ENCODE measurements at regions not wholly inside any gene's neighbourhood (a gene's known extent, or its start where the extent isn't known, plus 50 kb on each side); places are given as distances from the start of the nearest gene placed in this dataset.

GRCh38 chr9:115237385-115237998 lies 119.5 kb upstream of the TNC start:
- DNase-seq (ENCODE audit: low spot score): no peak
- TF ChIP-seq CTCF (IDR thresholded peaks at IDR 0.05; ENCODE audit: extremely low read depth, insufficient read depth, missing control alignments): no peak
- in situ Hi-C loops (cut with MboI; ENCODE audit: low pct_unique_long_range_greater_than_20kb, low sequenced_read_pairs, unreplicated experiment): no loop called here

- no peak for DNase-seq (ENCODE audit: low spot score)
- in situ Hi-C loops (cut with MboI; ENCODE audit: low pct_unique_long_range_greater_than_20kb, low sequenced_read_pairs, unreplicated experiment): no loop called here
- no peak for TF ChIP-seq CTCF (IDR thresholded peaks at IDR 0.05; ENCODE audit: extremely low read depth, insufficient read depth, missing control alignments)
These were observed 122.7 kb upstream of the TNC start for GRCh38 chr9:115240676-115241075.

GRCh38 chr9:115241641-115242040 lies 123.7 kb upstream of the TNC start:
- no peak for TF ChIP-seq CTCF (IDR thresholded peaks at IDR 0.05; ENCODE audit: extremely low read depth, insufficient read depth, missing control alignments)
- in situ Hi-C loops (cut with MboI; ENCODE audit: low pct_unique_long_range_greater_than_20kb, low sequenced_read_pairs, unreplicated experiment): no loop called here
- DNase-seq (ENCODE audit: low spot score): no peak

GRCh38 chr9:115249488-115249887 lies 131.5 kb upstream of the TNC start:
- DNase-seq (ENCODE audit: low spot score): no peak
- in situ Hi-C loops (cut with MboI; ENCODE audit: low pct_unique_long_range_greater_than_20kb, low sequenced_read_pairs, unreplicated experiment): no loop called here
- no peak for TF ChIP-seq CTCF (IDR thresholded peaks at IDR 0.05; ENCODE audit: extremely low read depth, insufficient read depth, missing control alignments)

GRCh38 chr9:115250621-115251032 lies 132.7 kb upstream of the TNC start:
- TF ChIP-seq CTCF (IDR thresholded peaks at IDR 0.05; ENCODE audit: extremely low read depth, insufficient read depth, missing control alignments): no peak
- in situ Hi-C loops (cut with MboI; ENCODE audit: low pct_unique_long_range_greater_than_20kb, low sequenced_read_pairs, unreplicated experiment): no loop called here
- no peak for DNase-seq (ENCODE audit: low spot score)

- TF ChIP-seq CTCF (IDR thresholded peaks at IDR 0.05; ENCODE audit: extremely low read depth, insufficient read depth, missing control alignments): no peak
- in situ Hi-C loops (cut with MboI; ENCODE audit: low pct_unique_long_range_greater_than_20kb, low sequenced_read_pairs, unreplicated experiment): no loop called here
- no peak for DNase-seq (ENCODE audit: low spot score)
These were observed 136.6 kb upstream of the TNC start for GRCh38 chr9:115254287-115255180.
